HepG2 (cell line): ENCODE measurements at regions not wholly inside any gene's neighbourhood (a gene's known extent, or its start where the extent isn't known, plus 50 kb on each side); places are given as distances from the start of the nearest gene placed in this dataset.

Source experiments
- KDM5A ChIP-seq: fragments of 200-600 bp; sonication (generic); IDR thresholded peaks from 2 replicates; pipeline ENCODE4 v1.7.0; 2018; ENCODE audit warnings: antibody characterized with exemption, mild to moderate bottlenecking, low read length, borderline replicate concordance
- NONO ChIP-seq, 2 experiments: fragments of 450-650 bp in 1 of 2; sonication (generic) in 1 of 2; formaldehyde crosslinking in 1 of 2; IDR thresholded peaks in 1 of 2; conservative IDR thresholded peaks in 1 of 2; 2 replicates each; pipeline versions ENCODE4 v1.6.1 to v1.8.0; 2017 to 2022; ENCODE audit warnings: mild to moderate bottlenecking in 1 of 2, missing genetic modification reagents in 1 of 2, moderate library complexity in 1 of 2
- RNF219 ChIP-seq: sonication (generic); formaldehyde crosslinking; IDR thresholded peaks from 2 replicates; pipeline ENCODE4 v1.5.0; 2020; ENCODE audit warnings: mild to moderate bottlenecking, missing genetic modification reagents
- SMARCE1 ChIP-seq: fragments of 450-650 bp; IDR thresholded peaks from 2 replicates; pipeline ENCODE4 v1.6.1; 2017; ENCODE audit warnings: borderline replicate concordance
- SMC3 ChIP-seq: IDR thresholded peaks from 2 replicates; pipeline ENCODE4 v1.6.1; 2011; ENCODE audit warnings: low read length, improper control_type of control experiment
- SRSF1 ChIP-seq: fragments of 200-400 bp; formaldehyde crosslinking; optimal IDR thresholded peaks from 2 replicates; pipeline ENCODE3; 2017; ENCODE audit warnings: mild to moderate bottlenecking, low read depth, low read length, moderate library complexity
- ZNF687 ChIP-seq: sonication (generic); formaldehyde crosslinking; IDR thresholded peaks from 2 replicates; pipeline ENCODE4 v1.5.1; 2020; ENCODE audit warnings: mild to moderate bottlenecking, missing genetic modification reagents, moderate library complexity
- ZXDC ChIP-seq: sonication (generic); formaldehyde crosslinking; IDR thresholded peaks from 2 replicates; pipeline ENCODE4 v1.5.0; 2020; ENCODE audit warnings: mild to moderate bottlenecking, missing genetic modification reagents

GRCh38 chr5:51990241-51990640 lies 607.0 kb downstream of the ISL1 start (continued):
- TF ChIP-seq ZNF687 (CRISPR knock-in tag): no peak
- no peak for TF ChIP-seq NONO (IDR thresholded peaks at IDR 0.05)
- TF ChIP-seq NONO (CRISPR knock-in tag; conservative IDR thresholded peaks at IDR 0.05): no peak
- TF ChIP-seq SMC3: no peak
- no peak for TF ChIP-seq SMARCE1
- no peak for TF ChIP-seq KDM5A
- no peak for TF ChIP-seq SRSF1
- TF ChIP-seq RNF219 (CRISPR knock-in tag): no peak
- TF ChIP-seq ZXDC (CRISPR knock-in tag): no peak
